ENCODE measurements at regions not wholly inside any gene's neighbourhood (a gene's known extent, or its start where the extent isn't known, plus 50 kb on each side); places are given as distances from the start of the nearest gene placed in this dataset.
"Not testable (repeated sequence)": the region's sequence is repeated elsewhere in the genome, so short reads cannot be mapped to it uniquely, and the experiment has no call there.

DNA sequence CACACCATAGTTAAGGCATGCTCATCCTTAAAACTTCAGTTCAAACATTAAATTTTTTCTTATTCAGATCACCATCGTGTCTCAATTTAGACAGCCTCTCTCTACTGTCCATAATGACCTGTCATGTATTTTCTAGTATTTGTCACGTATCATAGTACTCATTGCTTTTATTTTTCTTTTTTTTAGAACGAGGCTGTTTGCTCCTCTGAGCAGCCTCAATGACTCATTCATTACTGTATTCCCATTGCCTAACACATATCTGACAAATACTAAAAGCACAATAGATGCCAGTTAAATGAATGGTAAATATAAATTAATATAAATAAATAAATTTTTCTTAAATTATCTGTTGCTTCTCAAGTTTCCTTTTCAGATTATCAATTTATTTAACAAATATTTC, 245.5 kb downstream of the TUBA3C start:
- DNase-seq (ENCODE audit: extremely low spot score): no peak
- POLR2A ChIA-PET: no interaction called here
- CTCF ChIA-PET: no interaction called here
- no peak for TF ChIP-seq CTBP1 (IDR thresholded peaks at IDR 0.05; ENCODE audit: borderline replicate concordance)
- no peak for TF ChIP-seq ELF4 (IDR thresholded peaks at IDR 0.05)
- TF ChIP-seq ARNT (IDR thresholded peaks at IDR 0.05): no peak
- TF ChIP-seq FOXM1 (IDR thresholded peaks at IDR 0.05; ENCODE audit: borderline replicate concordance): no peak
- TF ChIP-seq HDGF (IDR thresholded peaks at IDR 0.05; ENCODE audit: borderline replicate concordance): no peak
- TF ChIP-seq LEF1 (IDR thresholded peaks at IDR 0.05; ENCODE audit: borderline replicate concordance): no peak
- TF ChIP-seq FOXK2 (IDR thresholded peaks at IDR 0.05): no peak
- no peak for TF ChIP-seq L3MBTL2 (conservative IDR thresholded peaks at IDR 0.05)
- no peak for TF ChIP-seq BHLHE40 (IDR thresholded peaks at IDR 0.05; ENCODE audit: borderline replicate concordance)
- TF ChIP-seq SP1 (IDR thresholded peaks at IDR 0.05): no peak
- TF ChIP-seq FOXA1 (IDR thresholded peaks at IDR 0.05): no peak
- TF ChIP-seq NFRKB (IDR thresholded peaks at IDR 0.05): no peak
- no peak for TF ChIP-seq SUZ12 (IDR thresholded peaks at IDR 0.05)
- TF ChIP-seq TARDBP (IDR thresholded peaks at IDR 0.05): no peak
- TF ChIP-seq, protein P1, sequence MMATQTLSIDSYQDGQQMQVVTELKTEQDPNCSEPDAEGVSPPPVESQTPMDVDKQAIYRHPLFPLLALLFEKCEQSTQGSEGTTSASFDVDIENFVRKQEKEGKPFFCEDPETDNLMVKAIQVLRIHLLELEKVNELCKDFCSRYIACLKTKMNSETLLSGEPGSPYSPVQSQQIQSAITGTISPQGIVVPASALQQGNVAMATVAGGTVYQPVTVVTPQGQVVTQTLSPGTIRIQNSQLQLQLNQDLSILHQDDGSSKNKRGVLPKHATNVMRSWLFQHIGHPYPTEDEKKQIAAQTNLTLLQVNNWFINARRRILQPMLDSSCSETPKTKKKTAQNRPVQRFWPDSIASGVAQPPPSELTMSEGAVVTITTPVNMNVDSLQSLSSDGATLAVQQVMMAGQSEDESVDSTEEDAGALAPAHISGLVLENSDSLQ (IDR thresholded peaks at IDR 0.05): no peak
- no peak for TF ChIP-seq ZNF384 (IDR thresholded peaks at IDR 0.05)

DNA sequence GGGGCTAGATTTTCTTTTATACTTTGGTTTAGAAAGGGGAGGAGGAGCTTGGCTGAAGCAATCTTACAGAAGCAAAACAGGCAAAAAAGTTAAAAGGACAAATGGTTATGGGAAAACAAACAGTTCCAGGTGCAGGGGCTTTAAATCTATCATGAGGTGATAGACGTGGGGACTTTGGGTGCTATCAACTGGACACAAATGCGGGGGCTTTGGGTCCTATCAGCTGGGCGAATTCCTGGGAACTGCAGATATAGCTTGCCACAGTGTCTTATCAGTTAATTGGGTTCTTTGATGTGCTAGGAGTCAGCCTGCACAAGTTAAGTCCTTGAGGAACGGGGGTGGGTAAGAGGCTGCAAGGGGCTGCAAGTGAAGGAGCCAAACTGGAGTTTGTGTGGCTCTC, 260.6 kb downstream of the TUBA3C start:
- ChIA-PET CTCF (no interaction called here), POLR2A (no interaction called here)
- TF ChIP-seq TARDBP (IDR thresholded peaks at IDR 0.05) (no peak), HDGF (IDR thresholded peaks at IDR 0.05; ENCODE audit: borderline replicate concordance) (no peak), SUZ12 (IDR thresholded peaks at IDR 0.05) (no peak), CTBP1 (IDR thresholded peaks at IDR 0.05; ENCODE audit: borderline replicate concordance) (no peak), L3MBTL2 (conservative IDR thresholded peaks at IDR 0.05) (no peak), LEF1 (IDR thresholded peaks at IDR 0.05; ENCODE audit: borderline replicate concordance) (no peak), ELF4 (IDR thresholded peaks at IDR 0.05) (no peak), FOXK2 (IDR thresholded peaks at IDR 0.05) (no peak), FOXA1 (IDR thresholded peaks at IDR 0.05) (no peak), ZNF384 (IDR thresholded peaks at IDR 0.05) (no peak), SP1 (IDR thresholded peaks at IDR 0.05) (no peak), FOXM1 (IDR thresholded peaks at IDR 0.05; ENCODE audit: borderline replicate concordance) (no peak), NFRKB (IDR thresholded peaks at IDR 0.05) (no peak), ARNT (IDR thresholded peaks at IDR 0.05) (no peak), BHLHE40 (IDR thresholded peaks at IDR 0.05; ENCODE audit: borderline replicate concordance) (no peak)
- TF ChIP-seq, protein P1 (IDR thresholded peaks at IDR 0.05): no peak
- DNase-seq (ENCODE audit: extremely low spot score): no peak

DNA sequence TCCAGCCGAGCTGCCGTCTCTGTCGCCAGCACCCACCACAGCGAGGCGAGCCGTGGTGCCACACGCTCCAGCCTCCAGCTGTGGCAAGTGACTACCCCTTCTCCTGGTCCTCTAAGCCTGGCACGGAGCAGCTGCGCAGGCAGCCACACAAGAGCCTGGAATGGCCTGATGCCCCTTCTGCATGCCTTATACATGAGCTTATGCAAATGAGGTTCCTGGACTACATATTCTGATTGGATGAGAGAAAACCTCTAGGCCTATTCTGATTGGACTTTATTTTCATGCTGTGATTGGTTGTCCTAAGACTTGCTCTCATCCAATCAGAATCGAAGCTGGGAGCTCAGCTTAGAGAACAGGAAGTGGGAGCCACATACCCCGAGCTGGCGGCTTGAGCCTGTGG, 276.5 kb downstream of the TUBA3C start:
- CTCF ChIA-PET; POLR2A ChIA-PET; DNase-seq (ENCODE audit: extremely low spot score): not testable (repeated sequence)

DNA sequence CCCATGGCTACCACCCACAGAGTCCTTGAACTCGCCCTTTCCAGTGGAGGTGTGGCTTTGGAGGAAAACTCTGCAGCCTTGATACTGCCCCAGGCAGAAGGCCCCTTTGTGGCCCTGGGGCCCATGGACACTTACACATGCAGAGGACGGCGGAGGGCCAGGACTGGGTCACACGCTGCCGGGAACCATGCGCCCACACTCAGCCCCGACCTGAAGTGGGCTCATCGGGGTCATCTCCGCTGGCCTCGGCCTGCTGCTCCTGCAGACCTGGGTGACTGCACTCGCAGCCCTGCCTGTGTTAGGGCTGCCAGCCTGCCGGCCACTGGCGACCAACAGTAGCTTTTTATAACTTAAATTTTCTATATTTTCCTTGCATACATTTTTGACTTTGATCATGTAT, 286.2 kb downstream of the TUBA3C start:
- POLR2A ChIA-PET; DNase-seq (ENCODE audit: extremely low spot score); CTCF ChIA-PET: not testable (repeated sequence)

DNA sequence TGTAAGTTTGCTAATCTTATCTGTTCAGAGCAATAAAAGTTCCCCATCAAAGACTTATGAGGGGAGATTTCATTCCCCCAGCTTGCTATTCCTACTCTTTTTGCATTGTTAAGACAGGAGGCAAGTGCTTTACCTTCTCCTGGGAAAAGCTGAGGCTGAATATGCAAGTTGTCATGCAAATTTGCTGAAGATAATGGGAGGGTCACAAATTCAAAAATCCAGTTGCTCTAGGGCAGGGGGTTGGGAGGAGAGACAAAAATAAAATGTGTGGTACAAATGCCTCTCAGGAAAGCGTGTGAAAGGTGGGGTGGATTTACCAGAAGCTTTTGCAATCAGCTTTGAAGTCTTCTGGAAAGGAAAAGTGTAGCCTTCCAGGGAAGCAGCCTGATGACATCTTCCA, 290.4 kb downstream of the TUBA3C start:
- CTCF ChIA-PET; DNase-seq (ENCODE audit: extremely low spot score); POLR2A ChIA-PET: not testable (repeated sequence)

DNA sequence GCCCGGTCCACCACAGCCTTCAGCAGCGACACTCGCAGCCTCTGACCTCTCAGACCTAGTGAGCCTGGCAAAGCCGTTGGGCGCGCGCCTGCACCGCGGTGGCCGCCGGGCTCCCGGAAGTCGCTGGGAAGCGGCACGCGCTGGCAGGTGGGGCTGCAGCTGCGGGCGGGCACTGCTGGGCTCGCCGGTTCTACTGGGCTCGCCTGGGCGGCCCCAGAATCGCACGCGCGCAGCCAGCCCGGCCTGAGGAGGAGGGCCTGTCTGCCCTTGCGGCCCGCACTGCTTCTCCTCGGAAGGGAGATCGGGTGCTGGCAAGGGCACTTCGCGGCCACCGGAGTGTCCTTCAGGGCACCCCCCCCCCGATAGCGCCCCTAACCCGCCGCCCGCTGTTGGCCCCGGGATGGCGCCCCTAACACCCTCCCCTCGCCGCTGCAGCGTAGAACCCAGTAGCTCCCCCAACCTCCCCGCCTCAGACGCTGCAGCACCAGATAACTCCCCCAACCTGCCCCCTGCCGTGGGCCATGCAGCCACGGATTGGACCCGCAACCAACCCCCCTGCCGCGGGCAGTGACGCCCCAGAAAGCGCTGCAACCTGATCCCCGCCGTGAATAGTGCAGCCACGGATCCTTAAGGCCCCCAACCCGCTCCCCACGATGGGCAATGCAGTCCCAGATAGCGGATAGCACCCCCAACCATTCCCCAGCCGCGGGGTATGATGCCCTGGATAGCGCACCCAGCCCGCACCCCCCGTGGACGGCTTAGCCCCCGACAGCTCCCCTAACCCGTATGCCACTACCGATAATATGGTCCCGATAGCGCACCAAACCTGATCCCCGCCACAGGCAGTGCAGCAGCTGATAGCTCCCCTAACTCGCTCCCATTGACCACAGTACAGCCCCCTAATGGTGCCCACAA, 306.5 kb downstream of the TUBA3C start:
- POLR2A ChIA-PET; DNase-seq (ENCODE audit: extremely low spot score): not testable (repeated sequence)

DNA sequence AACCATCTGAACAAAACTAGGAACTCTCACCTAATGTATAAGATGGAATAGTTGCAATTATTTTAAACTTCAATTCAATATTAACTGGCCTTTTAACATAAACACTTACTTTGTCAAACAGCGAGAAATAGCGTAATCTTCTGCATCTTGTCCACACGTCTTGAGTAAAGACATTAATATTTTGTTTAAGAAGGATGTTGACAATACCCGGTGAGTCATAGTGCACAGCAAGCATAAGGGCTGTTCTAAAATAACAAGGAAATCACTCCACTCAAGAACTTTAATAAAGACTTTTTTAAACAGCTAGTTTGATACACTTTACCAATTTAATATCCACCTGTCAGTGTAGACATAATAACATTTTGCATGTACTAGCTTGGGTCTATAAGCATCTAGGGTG, 311.1 kb downstream of the TUBA3C start:
- DNase-seq (ENCODE audit: extremely low spot score): not testable (repeated sequence)

More for the DNA sequence above, 306.5 kb downstream of the TUBA3C start:
- CTCF ChIA-PET: not testable (repeated sequence)

DNA sequence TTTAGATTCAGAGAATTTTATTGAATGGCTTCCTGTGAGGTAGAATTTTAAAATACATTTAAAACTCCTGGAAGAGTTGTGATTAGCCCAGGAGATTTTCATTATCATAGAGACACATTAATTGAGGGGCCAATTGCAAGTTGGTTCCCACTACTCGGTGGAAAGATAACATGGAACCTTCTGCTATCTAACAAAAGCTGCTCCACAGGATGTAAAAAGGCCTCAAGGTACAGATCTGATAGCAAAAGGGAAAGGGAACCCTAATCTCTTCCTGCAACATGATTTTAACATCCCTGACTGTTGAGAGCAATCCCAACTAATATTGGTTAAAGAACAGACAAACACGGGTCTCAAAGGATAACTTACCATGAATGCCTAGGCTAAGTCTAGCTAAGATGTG, 312.3 kb downstream of the TUBA3C start:
- DNase-seq (ENCODE audit: extremely low spot score); CTCF ChIA-PET: not testable (repeated sequence)

More for the DNA sequence above, 311.1 kb downstream of the TUBA3C start:
- POLR2A ChIA-PET, CTCF ChIA-PET: not testable (repeated sequence)

DNA sequence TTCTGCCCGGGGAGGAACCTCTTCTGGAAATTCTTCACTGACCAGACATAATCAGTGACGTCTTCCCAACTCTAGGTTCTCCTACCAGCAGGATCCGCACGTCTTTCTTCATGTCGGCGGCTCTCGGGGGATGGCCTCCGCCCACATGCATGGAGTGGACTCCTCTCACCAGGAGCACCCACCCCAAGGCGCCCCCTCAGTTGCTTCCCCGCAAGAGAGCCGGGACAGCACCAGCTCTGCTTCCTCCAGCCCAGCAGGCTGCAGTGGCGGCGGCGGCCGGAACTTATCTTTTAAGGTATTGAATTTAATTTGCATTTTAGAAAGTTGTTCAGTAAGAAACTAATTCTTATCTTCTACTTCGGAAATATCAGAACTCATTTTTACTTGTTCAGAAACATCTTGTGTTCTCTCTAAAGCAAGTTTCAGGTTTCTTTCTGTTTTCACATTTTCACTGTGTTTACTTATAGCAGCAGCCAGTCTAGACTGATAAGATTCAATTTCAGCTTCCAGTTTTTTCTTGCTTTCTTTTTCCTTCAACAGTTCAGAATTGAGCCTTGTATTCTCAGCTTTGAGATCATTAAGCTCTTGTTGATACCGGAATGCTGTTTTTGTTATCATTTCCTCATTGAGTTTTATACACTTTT, 343.5 kb downstream of the TUBA3C start:
- CTCF ChIA-PET; POLR2A ChIA-PET; DNase-seq (ENCODE audit: extremely low spot score): not testable (repeated sequence)

More for the DNA sequence above, 312.3 kb downstream of the TUBA3C start:
- POLR2A ChIA-PET: not testable (repeated sequence)

DNA sequence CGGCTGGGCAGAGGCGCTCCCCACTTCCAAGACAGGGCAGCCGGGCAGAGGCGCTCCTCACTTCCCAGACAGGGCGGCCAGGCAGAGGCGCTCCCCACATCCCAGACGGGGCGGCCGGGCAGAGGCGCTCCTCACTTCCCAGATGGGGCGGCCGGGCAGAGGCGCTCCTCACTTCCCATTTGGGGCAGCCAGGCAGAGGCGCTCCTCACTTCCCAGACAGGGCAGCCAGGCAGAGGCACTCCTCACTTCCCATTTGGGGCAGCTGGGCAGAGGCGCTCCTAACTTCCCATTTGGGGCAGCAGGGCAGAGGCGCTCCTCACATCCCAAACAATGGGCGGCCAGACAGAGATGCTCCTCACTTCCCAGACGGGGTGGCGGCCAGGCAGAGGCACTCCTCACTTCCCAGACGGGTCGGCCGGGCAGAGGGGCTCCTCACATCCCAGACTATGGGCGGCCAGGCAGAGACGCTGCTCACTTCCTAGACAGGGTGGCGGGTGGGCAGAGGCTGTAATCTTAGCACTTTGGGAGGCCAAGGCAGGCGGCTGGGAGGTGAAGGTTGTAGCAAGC, 344.4 kb downstream of the TUBA3C start:
- POLR2A ChIA-PET: not testable (repeated sequence)

DNA sequence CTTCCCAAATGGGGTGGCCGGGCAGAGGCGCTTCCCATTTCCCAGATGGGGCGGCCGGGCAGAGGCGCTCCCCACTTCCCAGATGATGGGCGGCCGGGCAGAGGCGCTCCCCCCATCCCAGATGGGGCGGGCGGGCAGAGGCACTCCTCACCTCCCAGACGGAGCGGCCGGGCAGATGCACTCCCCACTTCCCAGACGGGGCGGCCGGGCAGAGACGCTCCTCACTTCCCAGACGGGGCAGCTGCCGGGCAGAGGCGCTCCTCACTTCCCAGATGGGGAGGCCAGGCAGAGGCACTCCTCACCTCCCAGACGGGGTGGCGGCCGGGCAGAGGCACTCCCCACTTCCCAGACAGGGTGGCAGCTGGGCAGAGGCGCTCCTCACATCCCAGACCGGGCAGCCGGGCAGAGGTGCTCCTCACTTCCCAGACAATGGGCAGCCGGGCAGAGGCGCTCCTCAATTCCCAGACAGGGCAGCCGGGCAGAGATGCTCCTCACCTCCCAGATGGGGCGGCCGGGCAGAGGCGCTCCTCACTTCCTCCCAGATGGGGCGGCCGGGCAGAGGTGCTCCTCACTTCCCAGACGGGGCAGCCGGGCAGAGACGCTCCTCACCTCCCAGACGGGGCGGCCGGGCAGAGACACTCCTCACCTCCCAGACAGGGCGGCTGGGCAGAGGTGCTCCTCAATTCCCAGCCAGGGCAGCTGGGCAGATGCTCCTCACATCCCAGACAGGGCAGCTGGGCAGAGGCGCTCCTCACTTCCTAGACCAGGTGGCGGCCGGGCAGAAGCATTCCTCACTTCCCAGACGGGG, 345.0 kb downstream of the TUBA3C start:
- CTCF ChIA-PET; DNase-seq (ENCODE audit: extremely low spot score); POLR2A ChIA-PET: not testable (repeated sequence)

More for the DNA sequence above, 344.4 kb downstream of the TUBA3C start:
- CTCF ChIA-PET; DNase-seq (ENCODE audit: extremely low spot score): not testable (repeated sequence)

DNA sequence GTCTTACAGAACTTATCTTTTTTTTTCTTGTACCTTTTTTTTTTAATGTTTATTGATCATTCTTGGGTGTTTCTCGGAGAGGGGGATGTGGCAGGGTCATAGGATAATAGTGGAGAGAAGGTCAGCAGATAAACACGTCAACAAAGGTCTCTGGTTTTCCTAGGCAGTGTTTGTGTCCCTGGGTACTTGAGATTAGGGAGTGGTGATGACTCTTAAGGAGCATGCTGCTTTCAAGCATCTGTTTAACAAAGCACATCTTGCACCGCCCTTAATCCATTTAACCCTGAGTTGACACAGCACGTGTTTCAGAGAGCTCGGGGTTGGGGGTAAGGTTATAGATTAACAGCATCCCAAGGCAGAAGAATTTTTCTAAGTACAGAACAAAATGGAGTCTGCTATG, 345.9 kb downstream of the TUBA3C start:
- DNase-seq (ENCODE audit: extremely low spot score); CTCF ChIA-PET; POLR2A ChIA-PET: not testable (repeated sequence)

All from HEK293T (cell line).